GM21717 (cell line): ENCODE measurements at regions not wholly inside any gene's neighbourhood (a gene's known extent, or its start where the extent isn't known, plus 50 kb on each side); places are given as distances from the start of the nearest gene placed in this dataset.

Source experiments
- ATAC-seq: cut with Tn5 transposase; IDR thresholded peaks from one replicate; pipeline ENCODE4 v1.9.1; 2021; ENCODE audit warnings: mild to moderate bottlenecking, moderate library complexity; ENCODE audit not compliant: unreplicated experiment

DNA sequence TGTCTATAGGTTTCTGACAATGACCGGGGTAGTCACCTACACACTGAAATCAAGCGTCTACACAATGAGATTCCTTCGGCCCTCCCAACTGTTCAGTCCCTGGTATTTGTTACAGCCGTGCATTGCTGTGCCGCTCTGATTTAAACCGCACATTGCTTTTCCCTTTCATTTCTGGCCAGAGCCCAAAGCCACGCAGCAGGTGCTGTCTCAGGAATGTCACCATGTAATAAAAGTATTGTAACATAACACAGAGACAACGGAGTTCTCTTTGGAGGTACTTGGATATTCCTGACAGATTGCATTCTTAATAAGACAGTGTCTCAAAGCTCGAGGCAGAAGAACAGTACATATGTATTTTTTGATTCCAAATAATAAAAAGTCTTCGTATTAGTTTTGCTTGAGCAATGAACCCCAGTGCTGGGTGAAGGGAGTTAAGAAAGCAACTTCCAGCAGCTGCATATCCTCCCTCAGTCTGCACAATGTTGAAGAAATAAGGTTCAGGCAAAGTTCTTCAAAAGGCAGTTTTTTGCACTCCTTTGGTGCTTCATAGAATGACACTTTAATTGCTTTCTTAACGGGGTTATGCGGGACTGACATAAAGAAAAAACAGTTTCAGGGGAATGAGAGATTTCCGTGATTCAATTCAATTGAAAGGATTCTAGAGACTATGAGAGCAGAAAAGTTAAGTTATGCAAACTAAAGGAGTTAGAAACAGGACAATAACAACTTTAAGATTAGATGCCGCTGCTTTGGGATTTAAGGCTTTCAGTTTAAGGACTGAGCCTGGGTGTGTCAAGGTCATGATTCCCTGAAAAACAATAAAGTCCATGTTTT is 288.7 kb upstream of the FLRT2 start:
- ATAC-seq = no peak

DNA sequence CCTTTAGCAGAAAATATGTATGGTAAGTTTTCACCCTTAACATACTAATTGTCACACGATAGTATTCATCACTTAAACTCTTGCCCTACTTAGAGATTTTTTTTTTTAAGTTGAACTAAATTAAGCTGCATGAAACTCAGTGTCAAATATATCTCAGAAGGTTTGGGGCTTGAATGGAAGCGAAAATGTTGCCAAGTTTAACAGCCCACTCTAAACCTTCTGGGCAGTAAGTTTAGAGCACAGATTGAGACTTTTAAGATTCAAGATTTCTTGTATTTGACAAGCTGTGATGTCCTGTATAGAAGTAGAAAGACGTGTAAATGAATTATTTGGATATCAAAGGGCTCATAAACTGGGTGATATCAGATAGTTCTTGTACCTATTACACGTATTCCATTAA is 287.3 kb upstream of the FLRT2 start:
- no peak for ATAC-seq

DNA sequence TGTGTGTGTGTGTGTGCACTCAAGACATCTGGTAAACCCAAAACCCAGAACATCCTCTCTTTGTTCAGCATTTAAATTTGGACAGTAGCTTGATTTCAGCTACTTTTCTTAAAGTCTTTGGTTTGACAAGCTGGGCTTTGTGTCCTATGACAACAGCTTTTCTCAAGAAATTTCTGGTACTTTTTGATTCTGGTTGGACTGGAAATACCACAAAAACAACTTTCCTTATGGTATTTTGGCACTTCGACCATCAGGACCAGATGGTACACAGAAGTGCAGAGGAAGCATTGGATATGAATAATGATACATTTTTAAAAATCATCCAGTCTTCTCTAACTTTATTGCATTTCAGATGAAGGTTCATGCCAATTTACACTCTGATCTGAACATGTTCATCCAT is 286.6 kb upstream of the FLRT2 start:
- ATAC-seq = no peak

DNA sequence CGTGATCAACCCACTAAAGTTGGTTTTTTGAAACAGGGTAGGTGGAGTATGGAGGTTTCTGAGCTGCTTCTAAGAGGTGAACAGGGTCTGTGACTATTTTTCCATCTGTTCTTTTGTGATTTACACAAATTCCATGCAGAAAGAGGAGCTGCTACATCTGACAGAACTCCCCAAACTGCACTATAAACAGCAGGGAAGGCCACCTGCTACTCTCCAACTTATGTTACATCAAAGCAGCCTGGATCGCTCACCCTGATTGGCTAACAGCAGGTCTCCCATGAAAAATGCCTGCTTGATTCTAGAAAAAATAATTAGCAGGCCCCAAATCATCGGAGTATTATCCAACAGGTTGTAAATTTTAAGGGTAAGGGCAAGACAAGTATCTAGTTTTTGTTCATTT is 282.9 kb upstream of the FLRT2 start:
- no peak for ATAC-seq

DNA sequence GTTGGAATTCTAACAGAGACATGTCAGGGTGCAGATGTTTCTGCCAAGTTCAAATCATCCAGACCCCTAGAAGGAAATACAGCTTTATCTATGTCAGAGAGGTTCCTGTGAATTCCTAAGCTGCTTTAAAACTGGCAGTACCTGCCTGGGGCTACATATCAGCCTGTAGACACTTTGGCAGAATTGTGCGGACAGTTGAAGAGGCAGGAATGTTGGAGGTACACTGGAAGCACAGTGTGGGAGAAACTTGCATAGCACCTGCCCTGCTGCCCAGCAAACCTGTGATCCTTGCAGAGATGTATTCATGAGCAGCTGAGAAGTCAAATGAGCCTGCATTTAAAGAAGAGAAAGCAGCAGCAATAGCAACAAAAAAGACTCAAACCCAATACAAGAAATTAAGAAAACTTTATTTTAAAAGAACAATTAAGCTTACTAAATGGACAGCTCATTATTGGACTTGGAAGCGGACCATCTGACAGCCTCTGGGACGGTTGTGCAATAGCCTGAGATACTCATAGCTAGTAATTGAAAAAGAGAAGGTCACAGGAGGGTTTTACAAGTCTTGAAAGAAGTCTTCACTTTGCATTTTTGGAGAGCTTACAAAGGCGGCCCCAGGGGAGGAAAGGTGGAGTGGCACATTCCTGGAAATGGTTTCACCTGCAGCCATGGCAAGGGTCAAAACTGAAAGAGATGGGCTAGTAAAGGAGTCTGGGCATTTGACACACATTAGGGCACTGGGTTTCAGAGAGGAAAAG is 280.9 kb upstream of the FLRT2 start:
- ATAC-seq = no peak

DNA sequence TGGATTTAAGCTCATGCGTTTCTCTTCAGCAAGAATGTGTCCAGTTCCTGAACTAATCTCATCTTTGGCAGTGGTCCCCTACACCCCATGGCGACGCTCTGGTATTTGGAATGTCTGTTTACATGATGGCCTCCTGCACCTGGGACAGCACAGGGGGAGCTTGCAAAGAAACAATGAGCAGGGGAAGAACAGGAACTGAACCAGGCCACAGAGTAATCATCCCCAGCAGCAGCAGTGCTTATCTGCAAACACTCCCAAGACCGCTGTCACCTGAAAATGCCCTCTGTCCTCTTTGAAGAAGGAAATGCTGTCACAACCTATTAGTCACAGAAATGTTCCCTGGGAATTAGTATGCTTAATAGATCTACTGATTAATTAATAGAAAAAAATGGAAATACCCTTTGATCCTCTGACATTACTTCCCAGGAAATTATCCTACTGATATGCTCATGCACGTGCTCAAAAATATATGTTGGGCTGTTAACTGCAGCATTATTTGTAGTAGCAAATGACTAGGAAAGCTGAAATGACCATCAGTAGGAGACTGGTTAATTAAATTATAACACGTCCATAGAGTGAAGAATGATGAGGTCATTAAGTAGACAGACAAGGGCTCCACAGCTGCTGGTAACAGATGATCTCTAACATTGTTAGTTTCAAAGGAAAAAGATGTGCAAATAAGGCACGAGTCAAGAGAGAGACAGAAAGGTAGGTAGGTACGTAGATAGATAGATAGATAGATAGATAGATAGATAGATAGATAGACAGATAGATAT is 279.3 kb upstream of the FLRT2 start:
- no peak for ATAC-seq

DNA sequence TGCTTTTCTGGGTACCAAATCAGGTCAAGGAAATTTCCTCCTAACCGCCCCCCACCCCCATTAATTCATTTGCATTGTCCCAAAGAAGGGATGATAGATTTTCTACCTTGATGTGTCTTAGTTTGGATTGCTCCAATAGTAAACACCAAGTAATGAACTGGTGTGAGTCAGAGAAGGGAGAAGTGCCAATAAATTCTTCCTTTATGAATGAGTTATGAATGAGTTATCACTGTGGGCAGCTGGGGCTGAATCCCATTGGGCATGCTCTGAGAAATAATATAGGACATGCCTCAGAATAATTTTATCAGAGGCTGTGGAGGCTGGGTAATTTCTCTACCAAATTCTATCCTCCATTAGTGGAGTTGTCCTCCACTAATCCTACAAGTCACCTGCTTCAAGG is 277.9 kb upstream of the FLRT2 start:
- no peak for ATAC-seq

DNA sequence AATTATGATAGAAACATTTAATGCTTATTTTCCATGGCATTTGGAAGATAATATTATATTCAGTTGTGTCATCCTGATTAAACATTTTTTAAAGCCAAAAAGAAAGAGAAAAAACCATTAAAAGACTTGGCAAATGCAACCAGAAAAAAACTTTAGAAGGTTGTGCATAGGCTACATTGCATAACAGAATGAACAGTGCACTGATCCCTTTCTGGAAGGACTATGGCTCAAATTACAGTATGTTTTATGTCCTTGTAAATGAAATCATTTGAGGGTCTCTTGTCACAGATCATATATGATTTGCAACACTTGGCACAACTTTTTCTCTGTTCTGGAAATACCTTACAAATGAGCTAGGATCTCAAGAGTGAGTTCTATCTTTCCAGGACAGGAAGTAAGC is 275.2 kb upstream of the FLRT2 start:
- no peak for ATAC-seq

DNA sequence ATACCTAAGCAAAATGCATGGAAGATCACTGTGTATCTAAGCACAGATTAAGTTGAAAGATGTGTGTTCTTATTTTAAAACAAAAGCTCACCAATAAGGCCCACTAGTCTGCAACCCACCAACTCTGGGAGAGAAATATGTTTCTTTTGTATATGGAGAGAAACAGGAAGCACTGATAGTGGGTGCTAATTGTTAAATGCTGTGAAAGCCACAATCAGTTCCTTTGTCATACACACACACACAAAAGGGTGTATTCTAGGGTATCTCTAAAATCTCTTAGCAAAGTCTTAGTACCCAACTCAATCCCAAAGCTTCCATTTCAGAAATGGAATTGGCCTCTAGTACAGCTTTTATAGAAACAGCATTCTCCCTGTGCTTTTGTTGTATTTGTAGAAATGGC is 272.7 kb upstream of the FLRT2 start:
- ATAC-seq = no peak

DNA sequence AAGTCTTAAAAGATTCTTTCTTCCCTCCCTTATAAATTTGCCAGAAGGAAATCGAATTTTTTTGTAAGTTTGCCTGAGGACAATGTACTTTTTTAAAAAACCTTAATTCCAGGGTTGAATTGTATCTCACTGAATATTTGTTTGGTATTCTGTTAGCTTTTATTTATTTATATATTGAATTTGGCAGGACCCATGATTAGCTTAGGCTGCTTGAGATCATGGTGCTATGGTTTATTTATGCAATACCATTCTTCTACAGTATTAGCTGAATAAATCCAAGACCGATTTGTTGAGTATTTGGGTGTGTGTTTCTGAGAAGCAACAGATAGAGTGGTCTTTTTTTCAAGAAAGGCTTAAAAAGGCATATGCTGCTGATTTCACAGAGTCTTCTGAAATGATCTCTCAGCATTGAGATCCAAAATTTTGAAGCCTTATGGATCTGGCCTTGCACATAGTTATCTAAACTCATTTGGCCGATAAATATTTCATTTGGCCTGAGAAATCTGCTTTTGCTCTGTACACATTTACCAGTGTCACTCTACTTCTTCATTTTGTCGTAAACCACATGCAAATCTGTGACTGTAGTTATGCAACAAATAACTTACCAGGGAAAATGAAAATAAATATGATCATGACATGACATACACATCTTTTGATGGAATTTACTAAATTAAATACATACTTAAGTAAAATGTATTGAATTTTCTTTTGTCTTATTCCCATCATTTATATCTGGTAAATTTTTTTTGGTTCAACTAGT is 265.8 kb upstream of the FLRT2 start:
- ATAC-seq = no peak

DNA sequence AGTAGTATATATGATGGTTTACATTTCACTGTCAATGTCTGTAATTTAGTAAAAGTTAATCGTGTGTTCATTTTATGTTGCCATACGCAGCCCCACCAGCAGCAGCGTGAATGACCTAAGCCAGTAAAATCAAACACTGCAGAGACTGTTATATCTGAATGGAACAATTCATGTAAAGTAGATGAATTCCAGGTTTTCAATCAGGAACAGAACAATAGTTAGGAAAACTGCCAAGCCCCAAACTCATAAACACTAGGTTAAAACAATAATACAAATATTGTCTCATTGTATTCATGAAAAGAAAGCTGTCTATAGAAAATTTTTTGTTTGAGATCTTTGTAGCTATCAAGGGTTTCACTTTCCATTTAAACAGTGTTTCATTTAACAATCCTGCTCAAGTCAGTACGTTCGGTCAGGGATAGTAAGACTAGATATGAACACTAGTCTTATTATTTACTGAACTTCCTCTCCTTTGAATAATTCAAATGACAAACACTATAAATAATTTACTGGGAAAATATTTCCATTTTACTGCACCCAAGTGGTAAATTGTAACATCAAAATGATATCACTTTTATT is 256.8 kb upstream of the FLRT2 start:
- ATAC-seq = no peak

DNA sequence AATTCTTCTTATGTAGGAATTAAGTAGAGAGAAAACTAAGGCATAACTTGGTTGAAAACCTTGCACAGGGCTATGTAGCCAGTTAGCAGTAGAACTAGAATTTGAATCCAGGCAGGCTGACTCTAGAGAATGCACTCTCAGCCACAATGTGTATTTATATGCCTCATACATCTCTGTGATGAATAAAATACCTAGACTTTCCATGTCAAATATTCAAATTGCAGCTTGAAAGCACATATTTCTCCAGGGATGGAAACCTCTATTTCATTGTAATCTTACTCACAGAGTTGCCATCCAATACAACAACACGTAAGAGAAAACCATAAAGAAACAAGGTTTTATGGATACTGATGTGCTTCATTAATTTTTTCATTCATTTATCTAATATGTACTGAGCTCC is 256.0 kb upstream of the FLRT2 start:
- no peak for ATAC-seq

DNA sequence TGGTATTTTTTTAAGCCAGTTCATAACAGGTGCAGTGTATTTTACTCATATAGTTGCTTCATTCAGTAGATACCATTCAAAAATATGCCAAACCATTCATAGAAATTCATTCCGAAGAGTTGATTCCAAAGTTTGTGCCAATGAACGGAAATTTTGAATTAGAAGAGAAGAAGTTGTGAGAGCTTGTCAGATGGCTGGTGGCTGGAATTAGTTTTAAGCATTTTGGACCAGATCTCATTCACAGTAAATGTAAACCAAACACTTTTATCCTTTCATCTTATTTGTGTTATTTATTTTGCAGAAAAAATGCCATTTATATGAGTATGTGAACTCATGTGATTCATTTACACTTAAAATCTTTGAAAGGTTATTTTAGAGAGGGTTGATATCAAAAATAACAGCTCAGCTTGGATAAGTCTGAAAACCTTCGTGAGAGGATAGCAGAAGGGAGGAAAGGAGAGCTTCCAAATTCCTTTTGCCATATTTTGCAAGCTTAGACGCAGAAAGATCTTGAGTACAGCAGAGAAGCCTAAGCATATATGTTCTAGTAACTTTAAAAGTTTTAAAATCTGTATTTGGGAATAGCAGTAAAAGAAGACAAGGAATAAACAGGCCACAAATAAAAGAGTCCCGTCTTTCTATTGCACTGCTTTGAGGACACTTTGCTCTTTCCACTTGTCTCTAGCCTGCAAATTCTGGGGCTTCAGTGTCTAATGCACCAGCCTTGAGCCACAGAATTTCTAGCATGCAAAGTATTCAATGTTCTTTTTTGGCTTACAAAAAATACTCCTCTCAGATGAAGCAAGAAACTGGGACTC is 253.6 kb upstream of the FLRT2 start:
- ATAC-seq = no peak

DNA sequence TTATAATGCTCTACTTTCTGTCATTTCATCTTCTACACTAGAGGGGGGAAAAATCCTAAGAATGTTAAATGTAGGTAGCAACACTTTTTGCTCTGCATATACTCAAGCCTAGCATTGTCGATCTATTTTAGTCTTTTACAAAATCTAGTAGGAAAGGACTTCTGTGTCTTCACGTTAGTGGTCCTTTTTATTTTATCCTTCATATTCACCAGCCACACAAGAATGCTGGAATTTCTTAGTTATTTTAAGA is 253.0 kb upstream of the FLRT2 start:
- no peak for ATAC-seq

DNA sequence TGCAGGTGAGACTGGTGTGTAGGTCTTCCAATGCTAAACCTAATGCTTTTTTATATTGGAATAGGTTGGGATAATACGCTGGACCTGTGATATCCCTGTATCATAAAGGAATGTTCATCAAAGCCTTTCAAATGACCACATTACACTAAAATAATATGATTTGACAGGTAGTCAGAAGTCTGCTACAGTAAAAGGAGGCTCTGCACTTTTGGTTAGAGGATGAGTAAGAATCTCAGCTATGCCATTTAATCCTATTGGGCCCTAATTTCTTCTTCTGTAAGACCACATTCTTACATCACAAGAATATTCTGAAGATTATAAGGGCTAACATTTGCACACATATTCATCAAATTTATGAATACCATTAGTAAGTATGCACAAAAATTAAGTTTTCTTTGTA is 250.5 kb upstream of the FLRT2 start:
- ATAC-seq = no peak

DNA sequence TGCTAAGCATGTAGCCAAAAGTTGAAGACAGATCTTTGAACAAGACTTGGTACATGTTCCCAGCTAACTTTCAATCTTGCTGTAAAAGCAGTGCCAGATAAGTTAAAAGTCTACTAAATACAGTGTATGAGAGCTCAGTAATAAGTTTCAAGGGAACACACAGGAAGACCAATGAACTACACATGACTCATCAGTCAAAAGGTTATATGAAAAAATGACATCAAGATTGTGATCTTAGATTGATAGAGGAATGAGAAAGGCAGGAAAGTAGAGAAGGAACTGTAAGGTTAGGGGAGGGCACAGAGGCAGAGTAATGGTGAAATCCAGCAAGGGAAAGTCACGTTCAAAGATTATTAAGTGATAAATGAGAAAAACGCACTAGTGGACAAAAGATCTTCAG is 249.9 kb upstream of the FLRT2 start:
- no peak for ATAC-seq

DNA sequence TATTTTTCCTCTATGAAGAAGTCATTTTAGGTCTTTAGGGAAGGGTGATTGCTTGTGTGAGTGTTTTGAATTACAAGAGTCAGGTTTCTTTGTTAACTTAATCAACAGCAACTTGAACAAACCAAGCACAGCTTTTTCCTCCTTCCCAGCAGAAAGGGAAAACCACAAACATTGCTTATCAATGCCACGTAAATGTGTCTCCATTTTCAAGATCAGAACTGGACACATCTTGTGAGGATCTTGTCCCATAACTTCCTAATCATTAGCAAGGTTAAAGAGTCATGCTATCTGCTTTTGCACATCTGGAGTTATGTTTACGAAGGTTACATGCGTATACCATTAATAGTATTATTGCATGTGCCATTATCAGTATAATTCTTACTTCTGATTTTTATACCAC is 248.0 kb upstream of the FLRT2 start:
- ATAC-seq = no peak

DNA sequence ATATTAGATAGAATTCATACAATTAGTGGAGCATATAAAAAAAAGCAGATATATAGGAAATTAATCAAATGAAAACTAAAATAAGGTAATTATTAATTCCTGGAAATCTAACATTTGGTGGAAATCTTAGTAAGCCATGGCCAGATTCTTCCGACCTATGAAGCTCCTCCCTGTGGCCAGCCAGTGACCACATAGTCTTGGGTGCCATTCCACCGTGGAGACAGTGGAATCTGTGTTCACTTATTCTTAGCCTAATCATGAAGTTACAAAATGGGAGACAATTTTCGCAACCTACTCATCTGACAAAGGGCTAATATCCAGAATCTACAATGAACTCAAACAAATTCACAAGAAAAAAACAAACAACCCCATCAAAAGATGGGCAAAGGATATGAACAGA is 241.9 kb upstream of the FLRT2 start:
- ATAC-seq = no peak

DNA sequence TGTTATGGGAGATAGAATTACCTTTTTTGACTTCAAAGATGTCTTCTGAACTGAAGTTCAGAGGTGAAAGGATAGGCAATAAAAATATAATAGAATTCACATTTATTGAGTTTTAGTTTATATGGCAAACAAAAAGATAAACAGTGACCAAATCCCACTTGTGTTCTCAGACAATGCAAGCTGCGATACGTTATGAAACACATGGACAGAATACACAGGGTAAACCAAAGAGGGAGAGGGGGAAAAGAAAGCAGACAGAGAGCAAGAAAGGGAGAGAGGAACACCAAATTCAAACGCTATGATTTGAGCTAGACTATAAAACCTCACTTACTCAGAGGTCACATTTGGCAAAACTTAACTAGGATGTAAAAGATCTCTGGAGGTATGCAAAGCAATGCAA is 238.2 kb upstream of the FLRT2 start:
- ATAC-seq = no peak

DNA sequence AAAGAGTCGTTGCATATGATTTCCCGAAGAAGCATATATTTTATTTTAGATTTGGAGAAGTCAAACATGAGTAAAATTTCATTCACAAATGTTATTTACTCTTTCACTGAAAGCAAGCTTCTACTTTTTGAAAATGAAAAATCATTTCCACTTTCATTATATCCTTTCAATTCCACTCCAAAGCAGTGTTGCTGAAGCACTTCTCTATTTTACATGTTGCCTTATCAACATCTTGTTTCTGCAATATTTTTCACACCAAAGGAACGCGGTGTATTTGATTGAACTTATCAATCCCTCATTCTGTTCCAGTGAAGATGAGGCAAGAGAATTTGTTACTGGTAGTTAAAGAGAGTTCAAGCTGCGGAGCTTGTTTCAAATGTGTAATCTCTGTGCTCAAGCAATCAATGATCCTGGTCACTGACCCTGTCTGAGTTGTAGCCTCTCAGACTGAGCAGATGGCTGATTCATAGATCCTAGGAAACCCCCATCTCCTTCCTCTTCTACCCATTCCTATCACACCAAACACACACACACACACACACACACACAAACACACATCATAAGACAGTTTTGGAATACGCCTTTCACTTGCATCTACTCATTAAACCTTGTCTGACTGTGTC is 236.2 kb upstream of the FLRT2 start:
- no peak for ATAC-seq
